DOHH2 (cell line): ENCODE measurements at regions not wholly inside any gene's neighbourhood (a gene's known extent, or its start where the extent isn't known, plus 50 kb on each side); places are given as distances from the start of the nearest gene placed in this dataset.
A peak's percentile ranks its signal among the peaks of the same experiment; 100 is the strongest.

Experiments used
- H3F3A ChIP-seq: fragments of 200-600 bp; sonication (generic), shearing (Covaris generic); 2 replicates; pipeline ENCODE4 v1.6.0; 2016; ENCODE audit warnings: antibody characterized with exemption, mild to moderate bottlenecking; ENCODE audit not compliant: control insufficient read depth, insufficient read depth
- H3K27ac ChIP-seq: fragments of 200-600 bp; sonication (generic); 2 replicates; pipeline ENCODE4 v1.5.1; 2014; ENCODE audit warnings: low read depth, mild to moderate bottlenecking, low read length, moderate library complexity
- H3K27me3 ChIP-seq: fragments of 200-600 bp; sonication (generic); 2 replicates; pipeline ENCODE4 v1.6.1; 2014; ENCODE audit warnings: mild to moderate bottlenecking, low read length, mixed read lengths; ENCODE audit not compliant: control insufficient read depth
- H3K36me3 ChIP-seq: fragments of 200-600 bp; sonication (generic); 2 replicates; pipeline ENCODE4 v1.6.1; 2014; ENCODE audit warnings: mild to moderate bottlenecking, low read length, moderate library complexity, mixed read lengths; ENCODE audit not compliant: control insufficient read depth
- H3K4me1 ChIP-seq: fragments of 200-600 bp; sonication (generic); 2 replicates; pipeline ENCODE4 v1.6.1; 2014; ENCODE audit warnings: mild to moderate bottlenecking, low read length, mixed read lengths; ENCODE audit not compliant: control insufficient read depth
- H3K4me2 ChIP-seq: fragments of 200-600 bp; sonication (generic); 2 replicates; pipeline ENCODE4 v1.6.0; 2014; ENCODE audit warnings: mild to moderate bottlenecking, low read length, moderate library complexity
- H3K4me3 ChIP-seq: fragments of 200-600 bp; sonication (generic); 2 replicates; pipeline ENCODE4 v1.5.1; 2014; ENCODE audit warnings: mild to moderate bottlenecking, low read length, mixed read lengths
- H3K79me2 ChIP-seq: fragments of 200-600 bp; sonication (generic); 2 replicates; pipeline ENCODE4 v1.6.1; 2014; ENCODE audit warnings: mild to moderate bottlenecking, low read length, mixed read lengths; ENCODE audit not compliant: control insufficient read depth
- H3K9me2 ChIP-seq: fragments of 200-600 bp; sonication (generic); replicated peaks from 2 replicates; pipeline ENCODE4 v1.6.1; 2014; ENCODE audit warnings: mild to moderate bottlenecking, low read length, mixed read lengths; ENCODE audit not compliant: control insufficient read depth
- H3K9me3 ChIP-seq: fragments of 200-600 bp; sonication (generic); 2 replicates; pipeline ENCODE4 v1.6.1; 2014; ENCODE audit warnings: antibody characterized with exemption, low read length, mixed read lengths; ENCODE audit not compliant: control insufficient read depth, insufficient read depth
- H4K20me1 ChIP-seq: fragments of 200-600 bp; sonication (generic); 2 replicates; pipeline ENCODE4 v1.6.0; 2014; ENCODE audit warnings: low read depth, mild to moderate bottlenecking, antibody characterized with exemption, low read length, moderate library complexity; ENCODE audit not compliant: control insufficient read depth, insufficient read depth
- CTCF ChIP-seq: fragments of 200-600 bp; sonication (generic); IDR thresholded peaks from one replicate; pipeline ENCODE4 v1.5.1; 2014; ENCODE audit warnings: antibody characterized with exemption, mild to moderate bottlenecking, low read depth, low read length; ENCODE audit not compliant: poor library complexity, severe bottlenecking
- EZH2phosphoT487 ChIP-seq: fragments of 200-600 bp; sonication (generic); IDR thresholded peaks from 2 replicates; pipeline ENCODE4 v1.6.1; 2017; ENCODE audit warnings: borderline replicate concordance, mild to moderate bottlenecking, antibody characterized with exemption, low read length, moderate library complexity, mixed read lengths

- H3K36me3 ChIP-seq: no peaks in the 10 kb centered on the region
- no peaks in the 10 kb centered on the region for H3K79me2 ChIP-seq
- H3F3A ChIP-seq: no peaks in the 10 kb centered on the region
- no peaks in the 10 kb centered on the region for H3K9me2 ChIP-seq
- H3K4me1 ChIP-seq: peaks cover 41% of the 10 kb centered on the region
- no peak overlapping the region for H3K27ac ChIP-seq
- H4K20me1 ChIP-seq: no peaks in the 10 kb centered on the region
- TF ChIP-seq CTCF (no peak), EZH2phosphoT487 (no peak)
- H3K4me2 ChIP-seq: no peak overlapping the region
- H3K27me3 ChIP-seq: no peaks in the 10 kb centered on the region
- peaks cover 12% of the 10 kb centered on the region for H3K9me3 ChIP-seq
- H3K4me3 ChIP-seq: no peak overlapping the region
Observed at GRCh38 chr13:30145709-30146367, 161.5 kb downstream of the KATNAL1 start.

- Histone ChIP-seq H3K9me2 (no peaks in the 10 kb centered on the region), H3K9me3 (peaks cover 12% of the 10 kb centered on the region), H3K79me2 (no peaks in the 10 kb centered on the region), H3K36me3 (no peaks in the 10 kb centered on the region), H3K4me2 (peak overlapping the region; percentile 20; the same call in 1 of the 2 replicates), H3K27ac (no peak overlapping the region), H3K4me1 (peaks cover 41% of the 10 kb centered on the region), H4K20me1 (no peaks in the 10 kb centered on the region), H3F3A (no peaks in the 10 kb centered on the region), H3K4me3 (0 out of 2 replicates have a peak overlapping the region, but pooled peaks have one; percentile 8), H3K27me3 (no peaks in the 10 kb centered on the region)
- TF ChIP-seq CTCF (no peak), EZH2phosphoT487 (no peak)
Observed at GRCh38 chr13:30143666-30144400, 163.5 kb downstream of the KATNAL1 start.

- Histone ChIP-seq H3K27me3 (no peaks in the 10 kb centered on the region), H4K20me1 (no peaks in the 10 kb centered on the region), H3K4me2 (no peak overlapping the region), H3K9me3 (peaks cover 12% of the 10 kb centered on the region), H3F3A (no peaks in the 10 kb centered on the region), H3K36me3 (no peaks in the 10 kb centered on the region), H3K27ac (no peak overlapping the region), H3K9me2 (no peaks in the 10 kb centered on the region), H3K79me2 (no peaks in the 10 kb centered on the region), H3K4me1 (peaks cover 32% of the 10 kb centered on the region), H3K4me3 (no peak overlapping the region)
- no peak for TF ChIP-seq CTCF
Observed at GRCh38 chr13:30142486-30143211, 164.7 kb downstream of the KATNAL1 start.
